HEK293T (cell line): ENCODE measurements at regions not wholly inside any gene's neighbourhood (a gene's known extent, or its start where the extent isn't known, plus 50 kb on each side); places are given as distances from the start of the nearest gene placed in this dataset.

Source experiments
- BHLHE40 ChIP-seq: fragments of 450-650 bp; IDR thresholded peaks from 2 replicates; pipeline ENCODE4 v1.6.1; 2016; ENCODE audit warnings: mild to moderate bottlenecking, moderate library complexity, borderline replicate concordance
- ELF4 ChIP-seq: fragments of 450-650 bp; IDR thresholded peaks from 2 replicates; pipeline ENCODE4 v1.6.1; 2017; ENCODE audit warnings: antibody characterized with exemption
- FOXA1 ChIP-seq: fragments of 450-650 bp; IDR thresholded peaks from 2 replicates; pipeline ENCODE4 v1.6.1; 2016; ENCODE audit warnings: mild to moderate bottlenecking
- FOXK2 ChIP-seq: fragments of 450-650 bp; IDR thresholded peaks from 2 replicates; pipeline ENCODE4 v1.6.1; 2016; ENCODE audit warnings: mild to moderate bottlenecking
- FOXM1 ChIP-seq: fragments of 450-650 bp; IDR thresholded peaks from 2 replicates; pipeline ENCODE4 v1.6.1; 2017; ENCODE audit warnings: mild to moderate bottlenecking, borderline replicate concordance
- HDGF ChIP-seq: fragments of 450-650 bp; IDR thresholded peaks from 2 replicates; pipeline ENCODE4 v1.6.1; 2017; ENCODE audit warnings: antibody characterized with exemption, borderline replicate concordance
- L3MBTL2 ChIP-seq: fragments of 450-650 bp; conservative IDR thresholded peaks from 2 replicates; pipeline ENCODE4 v1.6.1; 2016; ENCODE audit warnings: mild to moderate bottlenecking
- LEF1 ChIP-seq: fragments of 450-650 bp; IDR thresholded peaks from 2 replicates; pipeline ENCODE4 v1.6.1; 2017; ENCODE audit warnings: mild to moderate bottlenecking, borderline replicate concordance
- NFRKB ChIP-seq: fragments of 450-650 bp; IDR thresholded peaks from 2 replicates; pipeline ENCODE4 v1.6.1; 2016; ENCODE audit warnings: mild to moderate bottlenecking, moderate library complexity
- SP1 ChIP-seq: fragments of 450-650 bp; IDR thresholded peaks from 2 replicates; pipeline ENCODE4 v1.6.1; 2017
- SUZ12 ChIP-seq: fragments of 450-650 bp; IDR thresholded peaks from 2 replicates; pipeline ENCODE4 v1.6.1; 2016; ENCODE audit warnings: mild to moderate bottlenecking
- TARDBP ChIP-seq: fragments of 450-650 bp; IDR thresholded peaks from 2 replicates; pipeline ENCODE4 v1.6.1; 2016
- ZNF384 ChIP-seq: fragments of 450-650 bp; IDR thresholded peaks from 2 replicates; pipeline ENCODE4 v1.6.1; 2016
- TF ChIP-seq, protein P1 (sequence below): fragments of 450-650 bp; IDR thresholded peaks from 2 replicates; pipeline ENCODE4 v1.6.1; 2016

- TF ChIP-seq SP1: no peak
- TF ChIP-seq TARDBP: no peak
- TF ChIP-seq, protein P1, sequence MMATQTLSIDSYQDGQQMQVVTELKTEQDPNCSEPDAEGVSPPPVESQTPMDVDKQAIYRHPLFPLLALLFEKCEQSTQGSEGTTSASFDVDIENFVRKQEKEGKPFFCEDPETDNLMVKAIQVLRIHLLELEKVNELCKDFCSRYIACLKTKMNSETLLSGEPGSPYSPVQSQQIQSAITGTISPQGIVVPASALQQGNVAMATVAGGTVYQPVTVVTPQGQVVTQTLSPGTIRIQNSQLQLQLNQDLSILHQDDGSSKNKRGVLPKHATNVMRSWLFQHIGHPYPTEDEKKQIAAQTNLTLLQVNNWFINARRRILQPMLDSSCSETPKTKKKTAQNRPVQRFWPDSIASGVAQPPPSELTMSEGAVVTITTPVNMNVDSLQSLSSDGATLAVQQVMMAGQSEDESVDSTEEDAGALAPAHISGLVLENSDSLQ: no peak
- no peak for TF ChIP-seq FOXM1
- no peak for TF ChIP-seq BHLHE40
- no peak for TF ChIP-seq SUZ12
- TF ChIP-seq FOXK2: no peak
- no peak for TF ChIP-seq HDGF
- TF ChIP-seq ZNF384: no peak
- TF ChIP-seq LEF1: no peak
- no peak for TF ChIP-seq ELF4
- TF ChIP-seq L3MBTL2: no peak
- no peak for TF ChIP-seq NFRKB
- TF ChIP-seq FOXA1: no peak
These were observed 111.7 kb upstream of the CCDC54 start for GRCh38 chr3:107265526-107265925.
